SK-N-SH (cell line): ENCODE measurements at regions not wholly inside any gene's neighbourhood (a gene's known extent, or its start where the extent isn't known, plus 50 kb on each side); places are given as distances from the start of the nearest gene placed in this dataset.

Experiments used
- CTCF ChIA-PET: fragments of 300-600, 350-600 bp; formaldehyde crosslinking; extraction: SDS; loops from one replicate; lab custom pipeline; 2021; lab: Yijun Ruan, JAX
- POLR2A ChIA-PET: fragments of 350-600 bp; sonication (Branson Sonifier 250); formaldehyde crosslinking; extraction: SDS; loops from one replicate; lab custom pipeline; 2020; ENCODE audit warnings: antibody characterized with exemption, inconsistent platforms; lab: Yijun Ruan, JAX
- DNase-seq: peaks from one replicate; pipeline ENCODE4 v3.0.0; 2012
- H2AFZ ChIP-seq: fragments of 200-600 bp; sonication (generic); 2 replicates; pipeline ENCODE4 v1.8.1; 2016; ENCODE audit warnings: antibody characterized with exemption, mild to moderate bottlenecking, low read depth
- H3F3A ChIP-seq: fragments of 200-600 bp; sonication (generic); replicated peaks from 2 replicates; pipeline ENCODE3; 2016; ENCODE audit warnings: antibody characterized with exemption, mild to moderate bottlenecking; ENCODE audit not compliant: insufficient read depth
- H3K27ac ChIP-seq, 2 experiments: fragments of 200-500 bp in 1 of 2; fragments of 200-600 bp in 1 of 2; sonication (Bioruptor generic) in 1 of 2; sonication (generic), shearing (Covaris generic) in 1 of 2; 2 replicates each; pipeline versions ENCODE4 v1.5.1 to v1.6.1; 2014 to 2016; ENCODE audit warnings: low read depth in 2 of 2, inconsistent platforms in 1 of 2, low read length in 1 of 2, mild to moderate bottlenecking in 1 of 2, mixed read lengths in 1 of 2
- H3K27me3 ChIP-seq: fragments of 200-600 bp; sonication (generic), shearing (Covaris generic); 2 replicates; pipeline ENCODE4 v1.6.1; 2016; ENCODE audit warnings: mixed run types; ENCODE audit not compliant: insufficient read depth
- H3K36me3 ChIP-seq, 2 experiments: fragments of 200-500 bp in 1 of 2; fragments of 200-600 bp in 1 of 2; sonication (Bioruptor generic) in 1 of 2; sonication (generic) in 1 of 2; replicated peaks in 1 of 2; 2 replicates each; pipeline versions ENCODE3 to v1.5.1; 2014 to 2016; ENCODE audit warnings: low read length in 1 of 2, mild to moderate bottlenecking in 1 of 2; ENCODE audit not compliant: insufficient read depth in 2 of 2, control insufficient read depth in 1 of 2
- H3K4me1 ChIP-seq, 2 experiments: fragments of 200-500 bp in 1 of 2; fragments of 200-600 bp in 1 of 2; sonication (Bioruptor generic) in 1 of 2; sonication (generic), shearing (Covaris generic) in 1 of 2; 2 replicates each; pipeline versions ENCODE4 v1.5.1 to v1.6.1; 2014 to 2016; ENCODE audit warnings: low read depth in 1 of 2, low read length in 1 of 2, mixed run types in 1 of 2; ENCODE audit not compliant: insufficient read depth in 2 of 2, control insufficient read depth in 1 of 2
- H3K4me2 ChIP-seq: fragments of 200-600 bp; sonication (generic), shearing (Covaris generic); 2 replicates; pipeline ENCODE4 v1.6.1; 2017; ENCODE audit warnings: mixed run types
- H3K4me3 ChIP-seq, 2 experiments: fragments of 200-500 bp in 1 of 2; fragments of 200-600 bp in 1 of 2; sonication (Bioruptor generic) in 1 of 2; sonication (generic), shearing (Covaris generic) in 1 of 2; 2 replicates each; pipeline versions ENCODE4 v1.5.1 to v1.8.1; 2014 to 2016; ENCODE audit warnings: low read depth in 2 of 2, inconsistent platforms in 1 of 2, low read length in 1 of 2, mild to moderate bottlenecking in 1 of 2, mixed read lengths in 1 of 2, moderate library complexity in 1 of 2
- H3K79me2 ChIP-seq: fragments of 200-600 bp; sonication (generic); 2 replicates; pipeline ENCODE4 v1.8.1; 2017; ENCODE audit warnings: mild to moderate bottlenecking; ENCODE audit not compliant: insufficient read depth
- H3K9ac ChIP-seq: fragments of 200-600 bp; sonication (generic); 2 replicates; pipeline ENCODE4 v1.6.1; 2017; ENCODE audit warnings: mixed run types
- H3K9me2 ChIP-seq: fragments of 200-600 bp; sonication (generic); 2 replicates; pipeline ENCODE4 v1.6.1; 2017; ENCODE audit warnings: mixed run types
- H3K9me3 ChIP-seq: fragments of 200-600 bp; sonication (generic); 2 replicates; pipeline ENCODE4 v1.6.1; 2017; ENCODE audit warnings: mixed run types, mild to moderate bottlenecking, moderate library complexity
- H4K20me1 ChIP-seq: fragments of 200-600 bp; sonication (generic); 2 replicates; pipeline ENCODE4 v1.6.1; 2017; ENCODE audit warnings: mild to moderate bottlenecking, mixed run types; ENCODE audit not compliant: insufficient read depth
- CHD2 ChIP-seq: fragments of 150-350 bp; IDR thresholded peaks from 2 replicates; pipeline ENCODE4 v1.6.1; 2018; ENCODE audit warnings: low read length; ENCODE audit not compliant: partially characterized antibody
- CTCF ChIP-seq: fragments of 200-600 bp; sonication (generic); IDR thresholded peaks from 2 replicates; pipeline ENCODE4 v1.6.1; 2017; ENCODE audit warnings: antibody characterized with exemption, mild to moderate bottlenecking, moderate library complexity
- ELF1 ChIP-seq: IDR thresholded peaks from 2 replicates; pipeline ENCODE4 v1.4.0; 2012
- EP300 ChIP-seq, 2 experiments: IDR thresholded peaks; 2 replicates each; pipeline versions ENCODE4 v1.4.0 to v1.6.1; 2012; ENCODE audit warnings: borderline replicate concordance in 1 of 2, low read depth in 1 of 2, low read length in 1 of 2
- FOXJ3 ChIP-seq: sonication (generic); formaldehyde crosslinking; IDR thresholded peaks from 2 replicates; pipeline ENCODE4 v1.5.1; 2020; ENCODE audit warnings: mild to moderate bottlenecking, missing genetic modification reagents
- GATA2 ChIP-seq: sonication (generic); formaldehyde crosslinking; IDR thresholded peaks from 2 replicates; pipeline ENCODE4 v1.5.0; 2020; ENCODE audit warnings: mild to moderate bottlenecking, missing genetic modification reagents
- JUND ChIP-seq: IDR thresholded peaks from 2 replicates; pipeline ENCODE4 v1.4.0; 2012
- MEF2A ChIP-seq: IDR thresholded peaks from 2 replicates; pipeline ENCODE4 v1.4.0; 2012; ENCODE audit warnings: low read depth, borderline replicate concordance
- MXI1 ChIP-seq: IDR thresholded peaks from 2 replicates; pipeline ENCODE4 v1.6.1; 2012; ENCODE audit warnings: mild to moderate bottlenecking, low read depth, low read length, improper control_type of control experiment
- PBX3 ChIP-seq: IDR thresholded peaks from 2 replicates; pipeline ENCODE4; 2012
- POLR2AphosphoS5 ChIP-seq: IDR thresholded peaks from 2 replicates; pipeline ENCODE4 v1.6.1; 2012; ENCODE audit warnings: low read depth, low read length
- RCOR1 ChIP-seq: fragments of 150-350 bp; IDR thresholded peaks from 2 replicates; pipeline ENCODE4 v1.6.1; 2017; ENCODE audit warnings: antibody characterized with exemption, low read length
- SIN3A ChIP-seq: IDR thresholded peaks from 2 replicates; pipeline ENCODE4 v1.6.1; 2012; ENCODE audit warnings: low read depth, mild to moderate bottlenecking, low read length, moderate library complexity, borderline replicate concordance
- SMC3 ChIP-seq: IDR thresholded peaks from 2 replicates; pipeline ENCODE4 v1.6.1; 2012; ENCODE audit warnings: low read depth, low read length, improper control_type of control experiment
- TAF1 ChIP-seq: IDR thresholded peaks from 2 replicates; pipeline ENCODE4 v1.6.1; 2012; ENCODE audit warnings: low read depth, mild to moderate bottlenecking, low read length, moderate library complexity, borderline replicate concordance
- TCF12 ChIP-seq: IDR thresholded peaks from 2 replicates; pipeline ENCODE4 v1.4.0; 2012
- USF1 ChIP-seq: IDR thresholded peaks from 2 replicates; pipeline ENCODE4 v1.4.0; 2012; ENCODE audit warnings: low read depth, borderline replicate concordance
- YY1 ChIP-seq: IDR thresholded peaks from 2 replicates; pipeline ENCODE4 v1.4.0; 2012; ENCODE audit warnings: low read depth, mild to moderate bottlenecking
- WGBS: methylation state at CpG from one replicate; pipeline ENCODE4 v1.1.6; 2017; ENCODE audit warnings: low lambda C conversion rate; 5-methylcytosine and 5-hydroxymethylcytosine counted together

DNA sequence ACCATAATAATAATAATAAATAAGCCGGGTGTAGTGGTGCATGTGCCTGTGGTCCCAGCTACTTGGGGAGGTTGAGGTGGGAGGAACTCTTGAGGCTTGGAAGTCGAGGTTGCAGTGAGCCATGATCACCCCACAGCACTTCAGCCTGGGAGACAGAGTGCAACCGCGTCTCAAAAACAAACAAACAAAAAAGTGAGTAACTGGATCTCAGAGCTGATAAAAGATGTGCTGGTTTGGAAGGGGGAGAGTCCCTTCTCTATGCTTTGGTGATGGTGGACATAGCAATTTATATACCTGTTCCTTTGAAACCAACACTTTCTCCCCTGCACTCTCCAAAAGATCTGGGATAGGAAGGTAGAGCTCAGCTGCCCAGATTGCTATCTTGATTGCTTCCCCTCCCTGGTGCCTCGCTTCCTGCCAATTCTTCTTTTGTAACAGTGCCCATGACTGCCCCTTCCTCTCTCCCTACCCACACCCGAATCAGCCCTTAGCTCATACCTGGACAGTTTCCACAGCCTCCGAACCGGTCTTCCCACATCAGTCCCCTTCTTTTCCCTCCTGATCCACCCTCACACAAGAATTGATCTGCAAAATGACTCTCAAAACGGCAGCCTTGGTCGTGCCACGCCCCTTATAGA, 55.1 kb upstream of the UBE2E1 start:
- 78% methylated on average over 11 of the region's 11 CpGs for WGBS
- Histone ChIP-seq H4K20me1 (no peaks in the 10 kb centered on the region), H3K9me3 (no peaks in the 10 kb centered on the region), H3K9me2 (no peaks in the 10 kb centered on the region), H3K4me2 (peak overlapping the region; percentile 15; the same call in 1 of the 2 replicates), H3K27ac (no peak overlapping the region), H3K36me3 (no peaks in the 10 kb centered on the region), H3K9ac (no peak overlapping the region), H3F3A (no peaks in the 10 kb centered on the region), H3K79me2 (no peaks in the 10 kb centered on the region), H2AFZ (no peak overlapping the region), H3K4me3 (no peak overlapping the region)
- DNase-seq, result no peak
- POLR2A ChIA-PET, result no interaction called here
- CTCF ChIA-PET, result interaction anchor here (1.1 kb wide), 1 partner anchor 92 kb away, joined by 3 read pairs; no protein-coding TSS in a partner anchor
- TF ChIP-seq RCOR1, result no peak
- TF ChIP-seq, all 33 proteins: peak for 0
- peaks cover 2 to 6% of the 10 kb centered on the region in 2 experiments; a peak in 2 of 4 replicates for H3K4me1 ChIP-seq
- no peaks in the 10 kb centered on the region for H3K27me3 ChIP-seq

DNA sequence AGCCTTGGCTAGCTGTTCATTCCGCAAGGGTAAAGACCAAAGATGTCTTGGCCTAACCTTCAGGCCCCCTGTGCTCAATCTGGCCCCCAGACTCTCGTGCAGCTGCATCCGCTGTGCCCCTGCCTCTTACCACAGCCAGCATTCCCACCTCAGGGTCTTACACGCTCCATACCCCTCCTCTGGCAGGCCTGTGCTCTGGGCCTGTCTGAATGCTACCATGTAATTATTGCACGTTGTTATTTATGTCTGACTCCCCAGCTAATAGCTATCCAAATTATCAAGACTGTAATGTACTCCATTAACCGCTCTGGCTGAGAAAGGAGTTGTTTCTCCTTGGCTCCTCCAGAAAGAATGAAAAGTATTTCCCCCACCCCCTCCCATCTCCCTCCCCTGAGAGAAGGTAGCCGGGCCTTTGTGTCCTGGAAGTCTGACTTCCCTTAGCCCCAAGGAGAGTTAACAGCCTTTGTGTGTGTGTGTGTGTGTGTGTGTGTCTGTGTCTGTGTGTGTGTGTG, 54.5 kb upstream of the UBE2E1 start:
- Histone ChIP-seq H3F3A (no peaks in the 10 kb centered on the region), H3K36me3 (no peaks in the 10 kb centered on the region), H3K27me3 (no peaks in the 10 kb centered on the region), H3K9ac (no peak overlapping the region), H3K9me2 (no peaks in the 10 kb centered on the region), H2AFZ (no peak overlapping the region), H3K4me1 (peaks cover 2 to 6% of the 10 kb centered on the region in 2 experiments; a peak in 2 of 4 replicates), H3K4me3 (no peak overlapping the region), H3K27ac (no peak overlapping the region)
- WGBS, result 68% methylated on average over 7 of the region's 7 CpGs
- CTCF ChIA-PET, result interaction anchor here (1.1 to 1.4 kb wide), 2 partner anchors 10 to 92 kb away, joined by 3 read pairs; no protein-coding TSS in a partner anchor
- TF ChIP-seq PBX3 (no peak), POLR2AphosphoS5 (no peak), MEF2A (no peak), YY1 (no peak), CTCF (no peak), SIN3A (no peak), FOXJ3 (no peak), JUND (no peak), MXI1 (no peak), ELF1 (no peak), SMC3 (no peak), TCF12 (no peak), CHD2 (no peak), USF1 (no peak), EP300 (IDR thresholded peaks at IDR 0.05; ENCODE audit: borderline replicate concordance in 1 of 2, low read depth in 1 of 2, low read length in 1 of 2) (no peak), GATA2 (CRISPR knock-in tag) (no peak), TAF1 (no peak)
- TF ChIP-seq, all 33 proteins: peak for 0
- no peak for DNase-seq
- Histone ChIP-seq H3K9me3 (no peaks in the 10 kb centered on the region), H3K4me2 (peak overlapping the region; percentile 15; the same call in 1 of the 2 replicates), H4K20me1 (no peaks in the 10 kb centered on the region), H3K79me2 (no peaks in the 10 kb centered on the region)
- POLR2A ChIA-PET, result no interaction called here
